K562 (cell line): ENCODE measurements at regions not wholly inside any gene's neighbourhood (a gene's known extent, or its start where the extent isn't known, plus 50 kb on each side); places are given as distances from the start of the nearest gene placed in this dataset.

Experiments
- ATAC-seq: fragments of 200-7000 bp; cut with Tn5 transposase; 3 replicates; pipeline ENCODE4 v1.9.1; 2020; ENCODE audit warnings: moderate library complexity
- BruUV-seq: library from RNA; stranded (reverse); fragments of 400-500 nt; replicated peaks from 2 replicates; lab custom pipeline; 2021; lab: Mats Ljungman, UMichigan
- CTCF ChIA-PET: fragments of 300-600 bp; formaldehyde crosslinking; extraction: SDS; loops from one replicate; lab custom pipeline; 2021; ENCODE audit warnings: low intra/inter-chr PET ratio; lab: Yijun Ruan, JAX
- POLR2A ChIA-PET: fragments of 300-600, 350-650 bp; sonication (Branson Sonifier 250); formaldehyde crosslinking; extraction: SDS; loops from one replicate; lab custom pipeline; 2021; ENCODE audit warnings: antibody characterized with exemption, inconsistent platforms; lab: Yijun Ruan, JAX
- DNase-seq, 4 experiments: peaks; one replicate each; pipeline versions ENCODE4 v3.0.0 to v3.0.0-alpha.2; 2011 to 2018; ENCODE audit warnings: low spot score in 3 of 4, mixed read lengths in 3 of 4; ENCODE audit errors: extremely low read depth in 1 of 4
- FAIRE-seq: peaks from 2 replicates; lab custom pipeline; 2011; peaks lifted over from hg19 to GRCh38; lab: Jason Lieb, UNC
- H2AFZ ChIP-seq: 2 replicates; pipeline ENCODE4 v1.6.0; 2011; ENCODE audit warnings: low read depth, low read length, control low read depth, inconsistent platforms
- H3K27ac ChIP-seq: fragments of 200-600 bp; 3 replicates; pipeline ENCODE4 v1.8.0; 2011; ENCODE audit warnings: low read depth, mild to moderate bottlenecking, control low read depth, inconsistent platforms, low read length, moderate library complexity, mixed read lengths; ENCODE audit errors: extremely low read depth
- H3K27me3 ChIP-seq, 2 experiments: fragments of 300-600 bp in 1 of 2; 2 replicates in 1 of 2; 3 replicates in 1 of 2; pipeline versions ENCODE4 v1.6.0 to v1.8.0; 2011; ENCODE audit warnings: inconsistent platforms in 2 of 2, low read length in 2 of 2, mild to moderate bottlenecking in 1 of 2, mixed read lengths in 1 of 2, moderate library complexity in 1 of 2; ENCODE audit not compliant: control insufficient read depth in 2 of 2, insufficient read depth in 2 of 2
- H3K36me3 ChIP-seq: fragments of 300-600 bp; 3 replicates; pipeline ENCODE4 v1.8.0; 2011; ENCODE audit warnings: mild to moderate bottlenecking, low read length, inconsistent platforms; ENCODE audit not compliant: control insufficient read depth, insufficient read depth
- H3K4me1 ChIP-seq, 2 experiments: fragments of 200-600 bp in 1 of 2; replicated peaks in 1 of 2; 2 replicates in 1 of 2; 3 replicates in 1 of 2; pipeline versions ENCODE4 v1.5.1 to v1.8.0; 2011; ENCODE audit warnings: inconsistent platforms in 2 of 2, low read length in 2 of 2, mild to moderate bottlenecking in 1 of 2, mixed read lengths in 1 of 2, moderate library complexity in 1 of 2; ENCODE audit not compliant: control insufficient read depth in 2 of 2, insufficient read depth in 2 of 2
- H3K4me2 ChIP-seq: 2 replicates; pipeline ENCODE4 v1.6.1; 2011; ENCODE audit warnings: low read length, control low read depth, inconsistent platforms, mixed read lengths; ENCODE audit not compliant: insufficient read depth
- H3K4me3 ChIP-seq: fragments of 200-600 bp; sonication (generic), shearing (Covaris generic); 2 replicates; pipeline ENCODE4 v1.5.1; 2016; ENCODE audit warnings: control low read depth, inconsistent platforms
- H3K79me2 ChIP-seq: fragments of 200-600 bp; 3 replicates; pipeline ENCODE4 v1.8.0; 2011; ENCODE audit warnings: low read length, inconsistent platforms; ENCODE audit not compliant: control insufficient read depth, insufficient read depth
- H3K9ac ChIP-seq, 2 experiments: 2 replicates each; pipeline versions ENCODE4 v1.6.0 to v1.6.1; 2011; ENCODE audit warnings: low read depth in 2 of 2, low read length in 2 of 2, control low read depth in 1 of 2, inconsistent platforms in 1 of 2, mild to moderate bottlenecking in 1 of 2, mixed read lengths in 1 of 2; ENCODE audit not compliant: insufficient read depth in 1 of 2
- H3K9me1 ChIP-seq: one replicate; pipeline ENCODE4 v1.6.0; 2011; ENCODE audit warnings: inconsistent platforms, mild to moderate bottlenecking, low read length, moderate library complexity; ENCODE audit not compliant: control insufficient read depth, insufficient read depth
- H3K9me3 ChIP-seq: replicated peaks from 2 replicates; pipeline ENCODE4 v1.5.1; 2011; ENCODE audit warnings: low read depth, low read length, inconsistent platforms; ENCODE audit not compliant: control insufficient read depth, insufficient read depth
- H4K20me1 ChIP-seq: replicated peaks from 2 replicates; pipeline ENCODE4 v1.6.1; 2011; ENCODE audit warnings: low read length, inconsistent platforms, mixed read lengths; ENCODE audit not compliant: control insufficient read depth, insufficient read depth
- AFF4 ChIP-seq: sonication (generic); formaldehyde crosslinking; IDR thresholded peaks from 2 replicates; pipeline ENCODE4 v1.8.0; 2023; ENCODE audit warnings: mild to moderate bottlenecking, missing genetic modification reagents
- CBX1 ChIP-seq: sonication (generic); IDR thresholded peaks from 2 replicates; pipeline ENCODE4 v1.6.1; 2016; ENCODE audit warnings: antibody characterized with exemption, low read depth, mild to moderate bottlenecking
- CEBPG ChIP-seq, 3 experiments: fragments of 200-800 bp in 1 of 3; sonication (Bioruptor generic) in 1 of 3; sonication (generic) in 1 of 3; formaldehyde crosslinking in 1 of 3; IDR thresholded peaks in 2 of 3; conservative IDR thresholded peaks in 1 of 3; 2 replicates each; pipeline versions ENCODE4 v1.6.1 to v1.8.0; 2016 to 2022; ENCODE audit warnings: missing compliant biosample characterization in 2 of 3, missing genetic modification characterization in 2 of 3, mild to moderate bottlenecking in 1 of 3, missing genetic modification reagents in 1 of 3
- FOXJ3 ChIP-seq: sonication (generic); formaldehyde crosslinking; IDR thresholded peaks from 2 replicates; pipeline ENCODE4 v1.4.0; 2020; ENCODE audit warnings: mild to moderate bottlenecking, missing genetic modification reagents
- MAFK ChIP-seq: IDR thresholded peaks from 2 replicates; pipeline ENCODE4 v1.6.1; 2011; ENCODE audit warnings: low read length, improper control_type of control experiment
- PCBP1 ChIP-seq: fragments of 200-400 bp; formaldehyde crosslinking; IDR thresholded peaks from 2 replicates; pipeline ENCODE4 v1.6.1; 2018; ENCODE audit warnings: mild to moderate bottlenecking, low read depth, low read length; ENCODE audit not compliant: poor library complexity, severe bottlenecking
- SAP30 ChIP-seq: fragments of 200-600 bp; sonication (generic); IDR thresholded peaks from 2 replicates; pipeline ENCODE4 v1.6.1; 2012; ENCODE audit warnings: borderline replicate concordance, low read depth, mild to moderate bottlenecking, moderate library complexity, low read length, control low read depth, inconsistent platforms; ENCODE audit not compliant: insufficient read depth, poor library complexity, severe bottlenecking
- STAT5A ChIP-seq: IDR thresholded peaks from 2 replicates; pipeline ENCODE4 v1.6.1; 2012; ENCODE audit warnings: low read length, inconsistent platforms, borderline replicate concordance
- TCFL5 ChIP-seq: fragments of 250-450 bp; sonication (Bioruptor Pico); conservative IDR thresholded peaks from 2 replicates; pipeline ENCODE4 v1.6.1; 2021; ENCODE audit warnings: mild to moderate bottlenecking, moderate library complexity, matching md5 sums
- ZBTB11 ChIP-seq, 3 experiments: fragments of 200-800 bp in 1 of 3; fragments of 250-450 bp in 1 of 3; fragments of 450-650 bp in 1 of 3; sonication (Bioruptor Pico) in 1 of 3; sonication (Bioruptor generic) in 1 of 3; formaldehyde crosslinking in 1 of 3; IDR thresholded peaks; 2 replicates each; pipeline versions ENCODE4 v1.6.1 to v1.8.0; 2016 to 2022; ENCODE audit warnings: mild to moderate bottlenecking in 2 of 3, missing genetic modification characterization in 2 of 3, missing compliant biosample characterization in 1 of 3, moderate library complexity in 1 of 3
- ZNF347 ChIP-seq: fragments of 450-650 bp; formaldehyde crosslinking; IDR thresholded peaks from 2 replicates; pipeline ENCODE4 v1.4.0; 2020; ENCODE audit warnings: low read depth, mild to moderate bottlenecking, moderate library complexity
- WGBS: fragments of 100-300 bp; shearing (Covaris generic); methylation state at CpG from one replicate; pipeline ENCODE4 v1.1.6; 2016; ENCODE audit warnings: low coverage, mixed read lengths; ENCODE audit not compliant: insufficient coverage; ENCODE audit errors: missing lambda C conversion rate; 5-methylcytosine and 5-hydroxymethylcytosine counted together
- in situ Hi-C: fragments of 300-500 bp; cut with MboI; formaldehyde crosslinking; loops from 4 replicates; pipeline ENCODE4 v1.15.0; 2018; ENCODE audit warnings: inconsistent platforms, mixed read lengths
- intact Hi-C: fragments of 100-400 bp; cut with micrococcal nuclease; formaldehyde crosslinking; loops from 2 replicates; pipeline ENCODE4 v1.14.2; 2022
- TF ChIP-seq, protein P1 (sequence below): sonication (generic); formaldehyde crosslinking; IDR thresholded peaks from 2 replicates; pipeline ENCODE4 v1.8.0; 2022; ENCODE audit warnings: missing genetic modification reagents, mild to moderate bottlenecking, borderline replicate concordance

DNA sequence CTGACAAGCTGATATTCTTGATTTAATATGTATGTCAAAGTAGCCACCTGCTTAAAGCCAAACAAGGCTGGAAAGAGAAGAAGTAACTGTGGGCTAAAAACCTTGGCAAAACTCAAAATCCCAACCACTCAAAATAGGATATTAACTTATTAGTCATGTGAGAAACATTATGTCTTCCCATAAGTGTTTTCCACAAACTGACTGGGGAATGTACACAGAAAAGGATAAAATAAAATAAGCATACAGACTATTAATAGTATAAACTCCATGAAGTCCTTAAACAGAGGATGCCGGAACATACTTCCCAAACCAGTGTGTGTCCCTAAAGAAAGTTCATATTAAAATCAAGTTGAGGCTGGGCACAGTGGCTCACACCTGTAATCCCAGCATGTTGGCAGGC lies 263.7 kb upstream of the THBS1 start (continued):
- TF ChIP-seq, protein P1, sequence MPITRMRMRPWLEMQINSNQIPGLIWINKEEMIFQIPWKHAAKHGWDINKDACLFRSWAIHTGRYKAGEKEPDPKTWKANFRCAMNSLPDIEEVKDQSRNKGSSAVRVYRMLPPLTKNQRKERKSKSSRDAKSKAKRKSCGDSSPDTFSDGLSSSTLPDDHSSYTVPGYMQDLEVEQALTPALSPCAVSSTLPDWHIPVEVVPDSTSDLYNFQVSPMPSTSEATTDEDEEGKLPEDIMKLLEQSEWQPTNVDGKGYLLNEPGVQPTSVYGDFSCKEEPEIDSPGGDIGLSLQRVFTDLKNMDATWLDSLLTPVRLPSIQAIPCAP (CRISPR knock-in tag), result no peak
- TF ChIP-seq ZBTB11 (CRISPR knock-in tag; IDR thresholded peaks at IDR 0.05) (no peak), STAT5A (no peak), TCFL5 (CRISPR knock-in tag) (no peak), FOXJ3 (CRISPR knock-in tag) (no peak)

DNA sequence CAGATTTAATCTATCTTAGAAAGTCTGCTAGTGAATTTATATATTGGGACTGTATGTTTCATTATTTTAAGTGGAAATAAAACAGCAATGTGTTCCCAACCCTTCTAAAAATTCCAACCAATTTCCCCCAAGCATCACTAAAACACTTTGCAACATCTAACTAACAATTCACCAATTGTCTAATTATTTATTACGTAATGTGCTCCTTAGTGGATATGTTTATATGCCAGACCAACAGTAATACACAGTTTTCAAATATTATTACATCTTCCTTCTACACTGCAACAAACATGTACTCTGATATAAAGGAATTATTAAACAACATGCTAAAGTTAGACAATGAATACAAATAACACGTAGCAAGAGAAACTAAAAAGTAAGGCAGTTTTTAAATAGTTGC lies 262.6 kb upstream of the THBS1 start:
- in situ Hi-C loops (no loop called here), intact Hi-C loops (loop anchor here (5.0 to 10.0 kb wide), 2 partner anchors 49 to 257 kb away; no protein-coding TSS in a partner anchor)
- Histone ChIP-seq H2AFZ (no peak overlapping the region), H3K4me1 (no peaks in the 10 kb centered on the region), H3K4me2 (no peak overlapping the region), H3K9me1 (no peaks in the 10 kb centered on the region), H3K27ac (no peak overlapping the region), H3K79me2 (no peaks in the 10 kb centered on the region), H4K20me1 (no peaks in the 10 kb centered on the region), H3K27me3 (no peaks in the 10 kb centered on the region), H3K4me3 (no peak overlapping the region), H3K9ac (no peak overlapping the region), H3K36me3 (no peaks in the 10 kb centered on the region), H3K9me3 (no peaks in the 10 kb centered on the region)
- no TSS peak for BruUV-seq
- POLR2A ChIA-PET, result no interaction called here
- CTCF ChIA-PET, result no interaction called here
- 2% methylated on average over 2 of the region's 2 CpGs for WGBS
- ATAC-seq (no peak), FAIRE-seq (no peak), DNase-seq (no peak)
- no peak for TF ChIP-seq ZNF347 (CRISPR knock-in tag)
- TF ChIP-seq CEBPG (CRISPR knock-in tag; IDR thresholded peaks at IDR 0.05), result no peak
- TF ChIP-seq CEBPG (tag; conservative IDR thresholded peaks at IDR 0.05 in 1 of 2, IDR thresholded peaks at IDR 0.05 in 1 of 2), result 0 out of 4 replicates have a peak, but pooled peaks of 1 of the 2 experiments have one; percentile 13
- no peak for TF ChIP-seq AFF4 (CRISPR knock-in tag)
- TF ChIP-seq PCBP1, result no peak
- TF ChIP-seq MAFK, result no peak
- no peak for TF ChIP-seq SAP30
- no peak for TF ChIP-seq CBX1
